HG03354 (cell line): ENCODE measurements at regions not wholly inside any gene's neighbourhood (a gene's known extent, or its start where the extent isn't known, plus 50 kb on each side); places are given as distances from the start of the nearest gene placed in this dataset.

ENCODE experiments used
- ATAC-seq: cut with Tn5 transposase; IDR thresholded peaks from one replicate; pipeline ENCODE4 v1.9.1; 2021; ENCODE audit warnings: mild to moderate bottlenecking; ENCODE audit not compliant: unreplicated experiment, poor library complexity, severe bottlenecking

DNA sequence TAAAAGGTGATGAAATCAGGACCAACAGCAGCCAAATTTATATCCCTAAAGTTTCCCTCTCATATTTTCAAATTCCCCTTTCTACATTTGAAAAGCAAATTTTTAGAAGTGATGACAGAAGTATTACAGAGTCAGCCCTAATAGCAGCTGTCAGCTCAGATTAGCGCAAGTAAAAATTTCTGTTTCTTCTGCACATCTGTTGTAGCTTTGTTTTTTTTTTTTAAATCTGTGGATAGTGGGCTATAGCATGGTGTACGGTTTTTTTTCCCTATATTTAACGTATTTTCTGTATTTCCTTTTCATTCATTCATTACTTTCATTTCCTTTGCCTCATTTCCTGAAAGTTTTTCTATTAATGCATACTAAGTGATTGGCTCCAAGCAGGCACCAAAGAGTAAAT, 99.1 kb downstream of the MACIR start:
- ATAC-seq, result no peak

DNA sequence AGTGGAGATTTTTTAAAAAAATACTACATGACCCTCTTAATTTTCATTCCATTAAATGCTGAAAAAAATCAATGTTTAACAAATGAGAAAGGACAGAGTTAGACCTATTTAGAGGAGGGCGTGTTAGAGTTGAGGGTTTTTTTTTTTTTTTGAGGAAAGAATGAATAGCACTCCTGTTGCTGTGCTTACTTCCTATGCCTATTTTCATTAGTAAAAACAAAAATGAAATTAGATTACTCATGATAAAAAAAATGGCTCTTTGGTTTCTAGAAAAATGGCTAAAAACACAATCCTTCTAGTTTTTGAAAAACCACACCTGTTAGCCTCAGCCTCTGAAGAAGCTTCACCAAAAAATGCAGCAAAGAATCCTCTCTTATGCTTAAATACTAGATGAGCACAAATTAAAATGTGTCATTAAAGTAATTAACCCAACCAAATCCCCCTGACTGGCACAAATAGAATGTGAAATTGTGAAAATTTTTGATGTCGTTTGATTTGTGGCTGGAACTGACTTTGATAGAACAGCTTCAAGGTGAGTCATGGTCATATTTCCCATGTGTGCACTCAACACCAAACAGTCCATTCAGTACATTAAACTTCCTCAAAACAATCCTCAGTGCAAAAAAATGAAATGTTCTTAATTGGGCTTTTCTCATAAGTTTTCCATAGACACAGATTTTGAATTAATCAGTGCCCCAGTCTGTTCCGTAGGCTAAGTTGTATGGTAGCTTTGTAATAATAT, 98.0 kb downstream of the MACIR start:
- no peak for ATAC-seq

DNA sequence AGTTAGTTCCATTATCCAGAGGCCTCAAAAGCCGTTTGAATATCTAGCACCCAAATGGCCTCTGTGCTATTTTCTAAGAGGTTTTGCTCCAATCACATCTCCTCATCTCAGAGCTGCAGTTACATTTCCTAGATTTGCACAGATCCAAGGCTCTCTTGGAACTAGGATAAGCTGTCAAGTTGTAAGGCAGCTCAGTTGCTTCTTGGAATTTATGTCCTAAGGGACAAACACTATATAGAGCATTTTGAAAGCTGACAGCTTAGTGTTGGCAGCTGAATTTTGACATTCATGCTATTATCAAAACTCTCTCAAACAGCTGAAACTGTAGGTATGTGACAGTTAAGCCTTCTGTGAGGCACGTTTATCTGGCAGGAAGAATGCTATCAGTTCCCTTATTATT, 97.0 kb downstream of the MACIR start:
- ATAC-seq, result no peak

DNA sequence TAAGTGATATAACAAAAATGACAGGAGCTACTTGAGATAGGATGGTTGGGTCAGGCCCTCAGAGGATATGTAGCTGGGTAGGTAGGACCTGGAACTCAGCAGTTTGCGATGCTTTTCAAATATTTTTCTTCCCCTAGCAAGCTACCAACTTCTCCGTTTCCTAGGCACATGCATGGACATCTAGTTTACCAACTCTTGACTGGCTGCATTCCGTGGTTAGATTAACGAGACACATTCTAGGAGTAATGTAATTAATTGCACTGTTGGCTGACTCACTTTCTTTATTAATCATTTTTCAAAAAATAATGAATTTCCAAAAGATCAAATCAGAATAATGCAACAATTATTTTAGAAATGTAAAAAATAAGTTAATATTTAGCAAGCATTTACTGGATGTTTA, 95.9 kb downstream of the MACIR start:
- no peak for ATAC-seq

DNA sequence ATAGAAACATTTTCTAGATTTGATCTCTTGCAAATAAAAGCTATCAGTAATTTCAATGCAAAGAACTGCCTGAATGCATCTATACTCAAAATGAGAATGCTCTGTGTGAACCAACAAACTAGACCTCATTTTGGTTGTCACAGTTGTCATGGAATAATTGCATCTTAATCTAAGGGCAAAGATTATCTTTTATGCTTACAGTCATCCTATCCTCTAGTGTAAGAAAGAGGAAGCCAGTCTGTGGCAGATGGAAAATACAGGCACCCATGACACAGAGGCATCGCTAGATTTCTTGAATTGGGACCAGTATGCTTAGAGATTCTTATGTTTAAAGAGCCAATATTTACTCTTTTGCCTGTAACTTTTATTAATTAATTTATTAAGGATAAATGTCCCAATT, 95.0 kb downstream of the MACIR start:
- no peak for ATAC-seq

DNA sequence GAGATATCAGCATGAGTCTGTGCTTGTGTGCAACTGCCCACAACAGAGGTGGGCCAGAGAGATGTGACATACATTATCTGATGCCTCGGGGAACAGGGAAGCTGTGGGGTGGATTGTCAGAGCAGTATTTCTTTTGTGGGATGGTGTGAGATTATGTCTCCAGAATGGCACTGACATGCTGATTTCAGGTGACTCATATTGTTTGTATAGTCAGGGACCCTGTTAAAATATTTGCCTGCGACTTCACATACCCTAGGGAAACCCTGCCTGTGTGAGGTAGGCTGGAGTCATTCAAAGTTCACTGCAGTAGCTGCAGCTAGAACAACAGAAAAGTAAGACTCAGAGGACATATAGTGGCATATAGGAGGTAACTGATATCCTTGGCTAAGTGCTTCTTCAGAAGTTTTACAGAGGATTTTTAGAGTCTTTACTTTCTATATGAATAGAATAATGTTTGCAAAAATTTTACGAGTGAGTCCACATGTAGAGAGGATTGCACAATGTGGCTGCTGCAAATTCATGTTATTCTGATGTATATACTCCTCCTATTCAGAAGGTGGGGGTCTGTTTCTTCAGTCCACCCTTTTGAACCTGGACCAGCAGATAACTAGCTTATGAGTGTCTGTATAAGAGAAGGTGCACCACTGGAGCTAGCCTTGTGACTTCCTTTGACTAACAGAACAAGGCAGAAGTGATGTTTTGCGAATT, 89.3 kb downstream of the MACIR start:
- ATAC-seq, result no peak

DNA sequence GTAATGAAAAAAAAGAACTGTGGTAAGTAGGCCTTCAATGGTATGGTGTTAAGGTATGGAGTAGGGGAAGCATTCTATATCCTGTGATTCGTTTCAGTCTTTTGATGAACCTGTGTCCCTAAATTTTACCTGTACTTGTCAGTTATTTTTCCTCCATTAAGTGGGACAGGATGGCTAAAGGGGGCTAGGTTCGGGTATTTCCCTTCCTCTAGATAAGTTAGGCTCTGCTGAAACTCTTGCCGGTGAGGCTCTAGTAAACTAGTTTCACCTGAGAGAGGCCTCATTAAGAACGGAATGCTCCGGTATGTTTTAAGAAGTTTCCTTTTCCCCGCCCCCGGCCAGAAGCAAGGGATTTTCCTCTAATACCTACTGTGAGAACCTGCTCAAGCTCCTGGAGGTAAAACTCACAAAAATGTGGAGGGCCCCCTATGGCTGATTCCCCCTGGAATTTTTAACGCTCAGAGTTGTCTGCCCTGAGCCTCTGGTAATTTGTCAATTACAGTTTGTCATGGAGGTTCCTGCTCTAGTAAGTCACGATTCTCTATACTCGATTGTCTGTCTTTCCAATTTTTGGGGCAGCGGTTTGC, 87.7 kb downstream of the MACIR start:
- no peak for ATAC-seq

DNA sequence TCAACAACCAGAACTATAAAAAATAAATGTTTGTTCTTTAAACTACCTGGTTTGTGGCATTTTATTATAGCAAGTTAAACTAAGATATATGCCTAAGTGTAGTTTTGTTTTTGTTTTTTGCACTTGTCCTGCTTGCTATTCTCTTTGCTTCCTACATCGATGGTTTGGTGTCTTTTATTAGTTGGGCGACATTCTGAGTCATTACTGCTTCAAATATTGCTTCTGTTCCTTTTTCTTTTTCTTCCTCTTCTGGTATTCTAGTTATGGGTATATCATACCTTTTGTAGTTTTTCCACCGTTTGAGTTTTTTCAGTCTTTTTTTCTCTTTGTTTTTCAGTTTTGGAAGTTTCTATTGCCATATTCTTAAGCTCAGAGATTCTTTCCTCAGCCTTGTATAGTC, 86.9 kb downstream of the MACIR start:
- no peak for ATAC-seq

DNA sequence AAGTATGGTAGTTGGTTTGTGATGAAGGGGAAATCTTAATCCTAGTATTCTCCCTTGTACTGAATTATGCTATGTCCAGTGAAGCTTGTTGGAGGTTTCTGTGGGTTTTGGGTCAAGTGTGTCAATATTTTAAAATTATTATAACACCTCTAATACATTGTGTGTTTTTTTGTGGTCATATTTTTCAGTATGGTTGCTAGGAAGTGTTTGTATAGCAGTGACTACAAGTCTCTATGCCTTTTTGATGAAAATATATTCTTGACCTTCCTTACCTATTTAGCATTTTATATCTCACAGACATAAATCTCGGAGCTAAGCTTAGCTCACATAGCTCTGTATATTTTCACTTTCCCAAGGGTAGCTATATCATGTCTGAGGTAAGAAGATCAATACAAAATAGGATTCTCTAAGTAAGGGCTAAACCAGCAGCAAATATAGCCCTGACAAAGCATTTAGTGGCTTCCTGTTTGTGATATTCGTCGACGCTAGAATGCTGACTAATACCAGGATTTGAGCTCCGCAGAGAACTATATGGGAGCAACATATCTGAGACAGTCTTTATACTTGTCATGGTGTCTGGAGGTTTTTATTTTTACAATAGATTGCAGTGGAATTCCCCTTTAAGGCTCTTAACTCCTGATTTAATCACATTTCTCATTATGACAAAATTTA, 82.3 kb downstream of the MACIR start:
- ATAC-seq, result peak; percentile 98

DNA sequence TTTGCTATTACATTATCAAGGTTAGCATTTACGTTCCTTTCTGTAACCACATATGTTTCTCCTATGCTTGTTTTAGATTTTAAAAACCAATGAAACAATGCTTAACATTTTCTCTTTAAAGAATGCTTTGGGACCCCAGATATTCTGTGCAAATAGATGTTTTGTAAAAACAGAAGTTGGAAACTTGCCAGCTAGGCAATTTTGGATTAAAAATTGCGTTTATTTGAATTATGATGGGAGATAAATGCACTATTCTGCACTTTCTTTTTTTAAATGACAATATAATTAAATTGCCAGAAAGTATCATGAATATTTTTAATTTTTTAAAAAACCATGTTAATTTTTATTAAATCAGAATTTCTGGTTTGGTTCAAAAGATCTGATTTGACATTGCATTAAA, 81.6 kb downstream of the MACIR start:
- no peak for ATAC-seq

DNA sequence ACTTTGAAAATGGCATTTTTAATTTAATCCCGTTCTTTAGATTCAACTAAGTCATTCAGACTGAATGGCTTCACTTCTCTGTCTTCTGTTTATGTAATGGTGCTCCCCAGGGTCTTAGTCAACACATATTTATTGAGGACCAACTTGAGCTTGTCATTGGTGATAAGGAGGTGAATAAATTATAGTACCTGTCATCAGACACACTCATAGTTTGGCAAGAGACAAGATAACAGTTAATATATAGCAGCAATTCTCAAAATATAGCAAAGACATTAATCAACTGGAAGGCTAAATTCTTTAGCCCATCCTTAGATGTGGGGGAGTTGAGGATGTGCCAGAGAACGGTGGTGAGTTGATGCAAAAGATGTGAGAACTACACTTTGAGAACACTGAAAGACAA, 78.4 kb downstream of the MACIR start:
- ATAC-seq, result no peak

DNA sequence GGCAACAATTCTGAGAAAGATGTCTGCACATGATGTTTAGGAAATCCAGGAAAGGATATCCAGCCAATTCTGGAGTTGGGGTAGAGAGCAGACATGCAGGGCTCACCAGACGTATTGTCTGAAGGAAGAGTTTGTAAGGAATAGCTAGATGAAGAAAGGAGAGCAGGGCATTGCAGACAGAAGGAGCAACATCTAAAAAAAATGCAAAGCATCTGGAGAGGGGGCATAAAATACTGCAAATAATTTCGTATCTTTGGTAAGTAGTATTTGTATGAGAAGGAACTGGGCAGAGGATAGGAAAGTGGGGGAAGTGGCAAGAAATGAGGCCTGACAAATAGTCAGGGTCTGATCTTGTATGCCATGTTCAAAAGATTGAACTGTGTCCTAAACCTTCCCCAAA, 74.8 kb downstream of the MACIR start:
- no peak for ATAC-seq

DNA sequence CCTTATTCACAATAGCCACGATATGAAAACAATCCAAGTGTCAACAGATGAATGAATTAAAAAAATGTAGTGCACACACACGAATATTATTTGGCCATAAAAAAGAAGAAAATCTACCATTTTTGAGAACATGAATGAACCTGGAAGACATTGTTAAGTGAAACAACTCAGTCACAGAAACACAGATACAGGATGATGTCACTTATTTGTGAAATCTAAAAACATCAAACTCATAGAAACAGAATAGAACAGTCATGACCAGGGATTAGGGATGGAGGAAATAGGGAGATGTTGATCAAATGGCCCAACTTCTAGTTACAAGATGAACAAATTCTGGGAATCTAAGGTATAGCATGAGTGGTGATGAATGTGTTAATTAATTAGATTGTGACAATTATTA, 72.3 kb downstream of the MACIR start:
- no peak for ATAC-seq
